Epithelial cell of proximal tubule (primary cell): ENCODE measurements at regions not wholly inside any gene's neighbourhood (a gene's known extent, or its start where the extent isn't known, plus 50 kb on each side); places are given as distances from the start of the nearest gene placed in this dataset.

Experiments
- DNase-seq: peaks from one replicate; pipeline ENCODE4 v3.0.0-alpha.2; 2011; ENCODE audit warnings: low read depth
- H3K4me3 ChIP-seq: 2 replicates; pipeline ENCODE4 v1.5.1; 2011; ENCODE audit warnings: low read depth, mild to moderate bottlenecking, low read length
- TF ChIP-seq, protein P1 (sequence below): conservative IDR thresholded peaks from 2 replicates; pipeline ENCODE4 v1.5.1; 2012; ENCODE audit warnings: low read depth, mild to moderate bottlenecking, low read length

DNA sequence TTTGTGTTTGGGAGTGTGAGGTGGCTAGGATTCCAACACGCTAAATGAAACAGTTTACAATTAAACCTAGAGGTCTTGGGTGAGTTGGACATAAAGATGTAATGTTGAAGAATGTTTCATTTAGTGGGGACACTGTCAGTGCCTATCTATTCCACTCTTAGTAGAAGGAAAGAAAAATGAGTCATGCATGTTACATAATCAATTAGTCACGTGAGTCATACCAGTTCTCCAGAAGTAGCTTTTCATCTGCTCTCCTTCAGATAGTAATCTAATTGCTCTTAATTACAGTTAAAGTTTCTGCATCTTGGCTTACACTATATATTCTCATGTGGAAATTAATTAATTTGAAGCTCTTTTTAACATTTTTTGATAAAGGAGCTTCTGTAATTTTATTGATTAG, 115.7 kb upstream of the P2RY1 start:
- peak; percentile 20 for DNase-seq
- TF ChIP-seq, protein P1, sequence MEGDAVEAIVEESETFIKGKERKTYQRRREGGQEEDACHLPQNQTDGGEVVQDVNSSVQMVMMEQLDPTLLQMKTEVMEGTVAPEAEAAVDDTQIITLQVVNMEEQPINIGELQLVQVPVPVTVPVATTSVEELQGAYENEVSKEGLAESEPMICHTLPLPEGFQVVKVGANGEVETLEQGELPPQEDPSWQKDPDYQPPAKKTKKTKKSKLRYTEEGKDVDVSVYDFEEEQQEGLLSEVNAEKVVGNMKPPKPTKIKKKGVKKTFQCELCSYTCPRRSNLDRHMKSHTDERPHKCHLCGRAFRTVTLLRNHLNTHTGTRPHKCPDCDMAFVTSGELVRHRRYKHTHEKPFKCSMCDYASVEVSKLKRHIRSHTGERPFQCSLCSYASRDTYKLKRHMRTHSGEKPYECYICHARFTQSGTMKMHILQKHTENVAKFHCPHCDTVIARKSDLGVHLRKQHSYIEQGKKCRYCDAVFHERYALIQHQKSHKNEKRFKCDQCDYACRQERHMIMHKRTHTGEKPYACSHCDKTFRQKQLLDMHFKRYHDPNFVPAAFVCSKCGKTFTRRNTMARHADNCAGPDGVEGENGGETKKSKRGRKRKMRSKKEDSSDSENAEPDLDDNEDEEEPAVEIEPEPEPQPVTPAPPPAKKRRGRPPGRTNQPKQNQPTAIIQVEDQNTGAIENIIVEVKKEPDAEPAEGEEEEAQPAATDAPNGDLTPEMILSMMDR: no peak
- H3K4me3 ChIP-seq: no peak overlapping the region

DNA sequence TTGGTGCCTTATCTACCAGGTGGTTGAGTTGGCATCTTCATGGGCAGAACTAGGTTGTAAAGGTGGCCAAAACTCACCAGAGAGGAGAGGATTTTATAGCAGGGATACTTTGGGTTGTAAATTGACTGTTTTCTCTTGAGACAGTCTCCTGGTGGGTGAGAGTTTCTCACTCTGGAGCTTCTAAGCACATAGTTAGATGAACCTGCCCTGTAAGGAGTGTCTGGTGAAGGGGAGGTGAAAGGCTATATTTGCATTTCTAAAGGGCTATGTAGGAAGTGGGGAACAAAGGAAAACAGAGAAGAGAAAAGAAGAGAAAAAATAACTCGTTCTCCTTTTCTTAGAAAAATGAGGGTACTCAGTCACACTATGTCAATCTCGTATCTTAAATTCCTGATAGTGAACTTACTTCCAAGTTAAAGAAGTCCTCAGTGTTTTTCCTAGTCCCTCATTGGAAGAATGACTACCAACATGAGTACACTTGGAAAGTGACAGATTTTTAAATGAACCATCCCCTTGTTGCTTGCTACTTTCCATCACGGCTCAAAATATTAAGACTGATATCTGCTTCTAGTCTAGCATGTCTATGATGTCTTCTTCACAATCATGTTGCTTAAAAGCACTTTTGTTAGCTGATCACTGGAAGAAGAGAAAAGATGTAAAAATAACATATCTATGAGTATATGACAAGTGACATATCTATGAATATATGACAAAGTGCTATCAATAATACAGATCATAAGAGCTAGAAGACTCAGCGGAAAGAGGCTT, 113.8 kb upstream of the P2RY1 start:
- no peak for DNase-seq
- no peak overlapping the region for H3K4me3 ChIP-seq
- TF ChIP-seq, protein P1: no peak

DNA sequence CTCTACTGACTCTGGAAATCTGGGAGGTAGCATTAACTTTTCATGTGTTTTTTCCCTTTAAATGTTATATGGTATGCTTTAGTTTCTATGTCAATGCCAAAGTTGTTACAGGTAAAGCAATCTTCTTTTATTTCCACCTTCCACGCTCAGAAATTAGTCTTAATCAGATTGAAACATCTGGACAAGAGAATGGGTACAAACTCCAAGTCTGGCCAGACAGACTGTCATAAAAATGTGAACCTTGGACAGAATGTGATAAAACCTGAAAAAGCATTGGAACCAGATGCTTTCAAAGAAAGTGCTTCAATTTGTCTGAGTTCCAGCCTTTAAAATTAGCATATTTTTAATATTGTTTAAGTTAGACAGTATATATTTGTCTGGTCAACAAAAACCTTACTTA, 110.7 kb upstream of the P2RY1 start:
- TF ChIP-seq, protein P1: no peak
- no peak for DNase-seq
- H3K4me3 ChIP-seq: no peak overlapping the region

DNA sequence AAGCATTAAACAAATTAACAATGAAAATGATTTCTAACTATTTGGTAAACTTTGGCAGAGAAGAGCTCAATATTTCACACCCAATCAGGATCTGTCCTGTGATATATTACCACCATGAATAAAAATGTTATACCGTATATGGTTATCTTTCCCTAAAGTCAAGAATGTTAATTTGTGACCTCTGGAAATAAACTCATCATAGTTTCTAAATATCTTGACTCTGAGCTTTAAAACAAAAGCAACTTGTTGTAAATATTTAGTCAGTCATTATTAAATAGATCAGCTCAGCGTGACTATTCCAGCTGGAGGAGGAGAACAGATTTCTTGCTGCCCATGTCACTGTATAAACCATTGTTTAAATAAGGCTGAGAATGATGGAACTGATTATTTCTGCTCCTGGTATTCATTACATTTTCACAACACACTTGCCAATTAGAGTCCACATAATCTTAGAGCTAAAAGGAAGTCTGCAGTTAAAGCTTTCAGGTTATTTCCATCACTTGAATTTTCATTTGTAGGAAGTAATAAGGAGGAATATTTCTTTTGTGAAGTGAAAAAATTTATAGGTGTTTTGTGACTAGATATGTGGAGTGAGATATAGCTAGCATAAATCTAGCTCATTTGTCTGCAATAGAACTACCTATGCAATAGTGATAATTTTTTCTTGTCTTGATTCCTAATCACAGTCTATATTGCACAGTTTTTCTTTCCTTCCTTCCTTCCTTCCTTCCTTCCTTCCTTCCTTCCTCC, 106.5 kb upstream of the P2RY1 start:
- TF ChIP-seq, protein P1: no peak
- H3K4me3 ChIP-seq: no peak overlapping the region
- no peak for DNase-seq

DNA sequence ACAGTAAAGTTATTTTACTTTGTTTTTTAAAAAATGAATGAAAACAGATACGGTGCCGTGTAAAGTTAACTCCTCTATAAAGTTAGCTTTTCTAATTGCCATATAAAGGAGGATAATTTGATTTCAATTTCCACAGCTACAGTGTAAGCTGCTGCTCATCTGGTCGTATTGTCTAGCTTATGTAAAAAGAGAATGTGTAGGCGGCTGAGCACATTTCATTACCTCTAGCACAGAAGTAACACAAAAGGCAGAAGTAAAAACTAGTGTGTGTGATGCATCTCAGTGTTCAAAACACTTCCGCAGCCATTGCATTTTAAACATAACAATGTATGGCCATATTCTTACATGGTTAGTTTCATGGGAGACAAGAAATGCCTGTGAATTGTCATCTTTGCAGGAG, 105.0 kb upstream of the P2RY1 start:
- DNase-seq: no peak
- TF ChIP-seq, protein P1: no peak
- no peak overlapping the region for H3K4me3 ChIP-seq

DNA sequence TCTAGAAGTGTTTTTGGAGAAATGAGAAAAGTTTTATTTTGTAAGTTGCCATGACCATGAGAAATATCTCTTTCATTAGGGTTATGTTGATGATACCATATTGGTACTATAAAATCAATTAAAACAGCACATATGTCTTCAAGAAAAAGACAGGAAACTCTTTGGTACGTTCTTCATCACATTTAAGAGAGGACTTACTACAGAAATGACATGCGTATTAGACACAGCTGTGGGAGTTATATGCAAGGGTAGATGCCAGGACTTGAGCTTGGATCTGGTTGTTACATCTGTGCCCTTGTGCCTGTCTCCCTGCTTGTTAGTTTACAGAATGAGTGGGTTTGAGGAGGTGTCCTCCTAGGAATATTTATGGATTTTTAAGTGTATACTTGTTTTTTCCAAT, 103.4 kb upstream of the P2RY1 start:
- no peak for DNase-seq

More for the DNA sequence above, 103.4 kb upstream of the P2RY1 start:
- TF ChIP-seq, protein P1: no peak
- no peak overlapping the region for H3K4me3 ChIP-seq
